Hematopoietic multipotent progenitor cell treated with erythropoietin and hydrocortisone succinate and interleukin-3 and kit ligand, for 6 days (in vitro differentiated cells): ENCODE measurements at regions not wholly inside any gene's neighbourhood (a gene's known extent, or its start where the extent isn't known, plus 50 kb on each side); places are given as distances from the start of the nearest gene placed in this dataset.

ENCODE experiments used
- DNase-seq: peaks from one replicate; pipeline ENCODE4 v3.0.0-alpha.2; 2015

GRCh38 chr4:184879271-184879670, 53.5 kb upstream of the ACSL1 start:
- no peak for DNase-seq

- no peak for DNase-seq
Observed at GRCh38 chr4:184882276-184882675, 56.5 kb upstream of the ACSL1 start.

GRCh38 chr4:184883024-184883423, 57.3 kb upstream of the ACSL1 start:
- DNase-seq: no peak

GRCh38 chr4:184884883-184885282, 59.1 kb upstream of the ACSL1 start:
- DNase-seq: no peak

- DNase-seq: no peak
Observed at GRCh38 chr4:184885602-184886001, 59.8 kb upstream of the ACSL1 start.

- DNase-seq: no peak
Observed at GRCh38 chr4:184887333-184887732, 61.6 kb upstream of the ACSL1 start.

GRCh38 chr4:184887947-184888346, 62.2 kb upstream of the ACSL1 start:
- DNase-seq: no peak

- no peak for DNase-seq
Observed at GRCh38 chr4:184889666-184890335, 64.0 kb upstream of the ACSL1 start.

GRCh38 chr4:184890499-184890898, 64.7 kb upstream of the ACSL1 start:
- DNase-seq: no peak

GRCh38 chr4:184891816-184892397, 66.1 kb upstream of the ACSL1 start:
- no peak for DNase-seq

- no peak for DNase-seq
Observed at GRCh38 chr4:184892999-184893398, 67.2 kb upstream of the ACSL1 start.

- DNase-seq: no peak
Observed at GRCh38 chr4:184893801-184894571, 68.2 kb upstream of the ACSL1 start.

- peak; percentile 12 for DNase-seq
Observed at GRCh38 chr4:184895012-184895695, 69.4 kb upstream of the ACSL1 start.

GRCh38 chr4:184896868-184897715, 71.3 kb upstream of the ACSL1 start:
- peak; percentile 24 for DNase-seq

- DNase-seq: no peak
Observed at GRCh38 chr4:184897895-184898294, 72.1 kb upstream of the ACSL1 start.

- no peak for DNase-seq
Observed at GRCh38 chr4:184898793-184899192, 73.0 kb upstream of the ACSL1 start.

- DNase-seq: peak; percentile 13
Observed at GRCh38 chr4:184899261-184900134, 73.7 kb upstream of the ACSL1 start.

- no peak for DNase-seq
Observed at GRCh38 chr4:184900184-184900583, 74.4 kb upstream of the ACSL1 start.

- DNase-seq: no peak
Observed at GRCh38 chr4:184902550-184902949, 76.8 kb upstream of the ACSL1 start.

GRCh38 chr4:184906480-184907097, 80.8 kb upstream of the ACSL1 start:
- DNase-seq: no peak

GRCh38 chr4:184907216-184907615, 81.4 kb upstream of the ACSL1 start:
- no peak for DNase-seq
